DND-41 (cell line): ENCODE measurements at regions not wholly inside any gene's neighbourhood (a gene's known extent, or its start where the extent isn't known, plus 50 kb on each side); places are given as distances from the start of the nearest gene placed in this dataset.

Source experiments
- ATAC-seq: fragments of 200-7000 bp; cut with Tn5 transposase; 3 replicates; pipeline ENCODE4 v1.9.1; 2021; ENCODE audit warnings: low read depth; ENCODE audit not compliant: insufficient read depth
- DNase-seq: peaks from one replicate; pipeline ENCODE4 v3.0.0-alpha.2; 2020
- H2AFZ ChIP-seq: 2 replicates; pipeline ENCODE4 v1.6.0; 2012; ENCODE audit warnings: low read depth, low read length
- H3K27ac ChIP-seq: 2 replicates; pipeline ENCODE4 v1.5.1; 2012; ENCODE audit warnings: low read length, inconsistent platforms
- H3K27me3 ChIP-seq: fragments of 200-600 bp; sonication (generic); 2 replicates; pipeline ENCODE4 v1.6.0; 2012; ENCODE audit warnings: low read length, mild to moderate bottlenecking, inconsistent platforms; ENCODE audit not compliant: insufficient read depth, poor library complexity
- H3K36me3 ChIP-seq: 2 replicates; pipeline ENCODE4 v1.5.1; 2012; ENCODE audit warnings: low read length, inconsistent platforms; ENCODE audit not compliant: insufficient read depth
- H3K4me1 ChIP-seq: 2 replicates; pipeline ENCODE4 v1.5.1; 2012; ENCODE audit warnings: mild to moderate bottlenecking, low read length; ENCODE audit not compliant: insufficient read depth
- H3K4me2 ChIP-seq: 2 replicates; pipeline ENCODE4 v1.6.0; 2012; ENCODE audit warnings: mild to moderate bottlenecking, moderate library complexity, low read length, inconsistent platforms; ENCODE audit not compliant: insufficient read depth
- H3K4me3 ChIP-seq, 2 experiments: fragments of 200-600 bp in 1 of 2; shearing (Covaris generic) in 1 of 2; 2 replicates each; pipeline ENCODE4 v1.5.1; 2012 to 2016; ENCODE audit warnings: inconsistent platforms in 2 of 2, low read length in 2 of 2, mild to moderate bottlenecking in 2 of 2, low read depth in 1 of 2, moderate library complexity in 1 of 2
- H3K79me2 ChIP-seq: 2 replicates; pipeline ENCODE4 v1.6.0; 2012; ENCODE audit warnings: low read length, inconsistent platforms; ENCODE audit not compliant: insufficient read depth
- H3K9ac ChIP-seq: 2 replicates; pipeline ENCODE4 v1.6.0; 2012; ENCODE audit warnings: low read depth, mild to moderate bottlenecking, inconsistent platforms, low read length, moderate library complexity
- H3K9me3 ChIP-seq: 2 replicates; pipeline ENCODE4 v1.5.1; 2012; ENCODE audit warnings: low read length, moderate library complexity, mild to moderate bottlenecking, inconsistent platforms; ENCODE audit not compliant: insufficient read depth, severe bottlenecking
- H4K20me1 ChIP-seq: 2 replicates; pipeline ENCODE4 v1.6.0; 2012; ENCODE audit warnings: low read length; ENCODE audit not compliant: insufficient read depth
- CTCF ChIP-seq: IDR thresholded peaks from 2 replicates; pipeline ENCODE4 v1.5.1; 2012; ENCODE audit warnings: borderline replicate concordance, low read length, moderate library complexity, mild to moderate bottlenecking; ENCODE audit not compliant: poor library complexity, severe bottlenecking; ENCODE audit errors: extremely low read depth
- EZH2 ChIP-seq: IDR thresholded peaks from 3 replicates; pipeline ENCODE4 v1.6.1; 2012; ENCODE audit warnings: borderline replicate concordance, low read depth, mild to moderate bottlenecking, moderate library complexity, low read length, inconsistent platforms; ENCODE audit not compliant: severe bottlenecking

- Histone ChIP-seq H3K27me3 (no peaks in the 10 kb centered on the region), H4K20me1 (no peaks in the 10 kb centered on the region), H3K36me3 (no peaks in the 10 kb centered on the region), H3K4me2 (no peak overlapping the region), H3K9me3 (no peaks in the 10 kb centered on the region), H2AFZ (no peak overlapping the region), H3K4me3 (no peak overlapping the region), H3K4me1 (no peaks in the 10 kb centered on the region), H3K9ac (no peak overlapping the region), H3K27ac (no peak overlapping the region), H3K79me2 (no peaks in the 10 kb centered on the region)
- no peak for ATAC-seq
- no peak for TF ChIP-seq CTCF
- no peak for TF ChIP-seq EZH2
- no peak for DNase-seq
Measured at GRCh38 chr6:49341869-49342268, 121.2 kb downstream of the MMUT start.

GRCh38 chr6:49339096-49339495, 124.0 kb downstream of the MMUT start:
- Histone ChIP-seq H3K4me2 (no peak overlapping the region), H3K27ac (no peak overlapping the region), H3K79me2 (no peaks in the 10 kb centered on the region), H3K9ac (no peak overlapping the region), H2AFZ (no peak overlapping the region), H3K4me1 (no peaks in the 10 kb centered on the region), H3K36me3 (no peaks in the 10 kb centered on the region), H3K27me3 (no peaks in the 10 kb centered on the region), H3K4me3 (no peak overlapping the region), H4K20me1 (no peaks in the 10 kb centered on the region), H3K9me3 (no peaks in the 10 kb centered on the region)
- TF ChIP-seq CTCF (no peak), EZH2 (no peak)
- DNase-seq (no peak), ATAC-seq (no peak)

- H3K36me3 ChIP-seq: no peaks in the 10 kb centered on the region
- no peaks in the 10 kb centered on the region for H3K9me3 ChIP-seq
- ATAC-seq (no peak), DNase-seq (no peak)
- H2AFZ ChIP-seq: no peak overlapping the region
- H4K20me1 ChIP-seq: no peaks in the 10 kb centered on the region
- no peak overlapping the region for H3K4me2 ChIP-seq
- no peaks in the 10 kb centered on the region for H3K27me3 ChIP-seq
- H3K9ac ChIP-seq: no peak overlapping the region
- H3K4me1 ChIP-seq: no peaks in the 10 kb centered on the region
- H3K4me3 ChIP-seq: no peak overlapping the region
- H3K79me2 ChIP-seq: no peaks in the 10 kb centered on the region
- H3K27ac ChIP-seq: no peak overlapping the region
- TF ChIP-seq EZH2 (no peak), CTCF (no peak)
Measured at GRCh38 chr6:49336514-49337131, 126.4 kb downstream of the MMUT start.

GRCh38 chr6:49333345-49334125, 129.5 kb downstream of the MMUT start:
- Histone ChIP-seq H3K4me3 (no peak overlapping the region), H3K27me3 (no peaks in the 10 kb centered on the region), H2AFZ (no peak overlapping the region), H3K4me1 (no peaks in the 10 kb centered on the region), H3K79me2 (no peaks in the 10 kb centered on the region), H3K27ac (no peak overlapping the region), H3K9ac (no peak overlapping the region), H3K9me3 (no peaks in the 10 kb centered on the region), H3K4me2 (no peak overlapping the region), H3K36me3 (no peaks in the 10 kb centered on the region), H4K20me1 (no peaks in the 10 kb centered on the region)
- TF ChIP-seq EZH2 (no peak), CTCF (no peak)
- ATAC-seq (no peak), DNase-seq (no peak)
